HG03565 (cell line): ENCODE measurements at regions not wholly inside any gene's neighbourhood (a gene's known extent, or its start where the extent isn't known, plus 50 kb on each side); places are given as distances from the start of the nearest gene placed in this dataset.

Source experiments
- ATAC-seq: cut with Tn5 transposase; IDR thresholded peaks from one replicate; pipeline ENCODE4 v1.9.1; 2021; ENCODE audit warnings: mild to moderate bottlenecking, moderate library complexity; ENCODE audit not compliant: unreplicated experiment

DNA sequence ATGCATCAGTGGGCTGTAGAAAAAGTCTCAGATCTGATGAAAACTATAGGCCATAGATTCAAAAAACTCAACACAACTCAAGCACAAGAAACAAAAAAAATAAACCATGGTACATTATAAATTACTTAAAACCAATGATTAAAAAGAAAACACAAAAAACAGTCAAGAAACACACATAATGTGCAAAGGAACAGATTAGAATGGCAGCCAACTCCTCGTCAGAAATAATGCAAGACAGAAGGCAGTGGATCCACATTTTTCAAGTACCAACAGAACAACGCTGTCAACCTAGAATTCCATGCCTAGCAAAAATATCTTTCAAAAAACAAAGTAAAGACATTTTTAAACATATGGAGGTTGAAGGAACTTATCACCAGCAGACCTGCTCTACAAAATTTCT is 69.7 kb downstream of the PSMB1 start:
- no peak for ATAC-seq

DNA sequence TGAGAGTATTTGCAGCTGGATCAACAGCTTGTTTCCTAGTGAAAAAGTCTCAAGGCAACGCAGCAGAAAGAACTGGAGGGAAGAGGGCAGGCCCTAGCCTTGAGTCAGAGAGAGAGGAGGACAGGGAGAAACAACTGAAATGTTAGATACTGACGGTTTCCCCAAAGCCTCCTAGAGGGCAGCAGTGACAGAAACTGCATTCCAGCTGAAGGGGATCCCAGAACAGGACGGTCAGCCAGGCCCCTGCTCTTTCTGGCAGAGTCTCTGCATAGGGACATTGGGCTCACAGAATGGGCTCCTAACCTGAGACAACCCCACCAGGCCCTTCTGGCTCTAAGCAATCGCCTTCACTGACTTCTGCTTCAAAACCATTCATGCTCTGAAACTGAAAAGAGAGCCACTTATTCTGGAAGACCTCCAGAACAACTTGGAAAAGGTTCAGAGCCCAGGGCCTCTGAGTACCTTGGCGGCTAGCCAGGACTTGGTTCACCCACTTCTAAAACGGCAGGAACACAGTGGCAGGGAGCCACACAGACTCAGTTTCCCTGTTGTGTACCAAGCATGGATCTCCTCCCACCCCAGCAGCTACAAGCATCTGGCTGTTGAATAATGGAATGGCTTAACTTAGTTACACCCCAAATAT is 72.9 kb downstream of the PSMB1 start:
- ATAC-seq: no peak

DNA sequence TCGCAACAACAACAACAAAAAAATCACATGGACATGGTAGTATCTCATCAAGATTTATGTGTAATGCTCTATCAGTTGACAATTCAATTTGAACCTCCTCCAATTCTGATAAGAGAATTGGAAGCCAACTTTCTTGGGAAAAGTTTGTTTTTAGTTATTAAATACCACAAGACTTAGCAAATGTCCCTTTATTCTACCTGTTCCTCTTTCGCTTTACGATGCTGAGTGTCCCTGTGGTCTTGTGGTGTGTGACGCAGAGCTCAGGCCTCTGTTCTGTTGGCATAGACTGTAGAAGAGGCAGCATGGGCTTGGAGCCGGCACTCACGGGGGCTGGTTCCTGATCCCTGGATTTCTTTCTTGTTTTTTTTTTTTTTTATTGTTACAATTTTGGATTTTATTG is 76.7 kb downstream of the PSMB1 start:
- peak; percentile 87 for ATAC-seq

DNA sequence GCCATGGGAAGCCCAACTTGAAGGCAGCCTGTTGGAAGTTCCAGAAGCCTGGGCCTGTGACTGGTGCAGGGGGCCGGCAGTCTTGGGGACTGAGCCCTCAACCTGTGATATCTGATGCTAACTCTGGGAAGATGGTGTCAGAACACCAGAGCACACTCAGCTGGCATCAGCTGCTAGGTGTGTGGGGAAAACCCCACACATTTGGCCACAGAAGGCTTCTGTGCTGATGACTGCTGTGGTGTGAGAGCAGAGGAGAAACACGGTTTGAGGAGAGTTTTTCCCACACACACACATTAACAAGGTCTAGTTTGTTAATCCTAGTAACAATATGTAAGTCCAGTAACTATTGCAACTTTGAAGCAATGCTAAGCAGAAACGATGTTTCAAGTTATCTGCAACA is 78.0 kb downstream of the PSMB1 start:
- no peak for ATAC-seq

- ATAC-seq: no peak
These were observed 79.3 kb downstream of the PSMB1 start for GRCh38 chr6:170473801-170474200.

- ATAC-seq: no peak
These were observed 79.8 kb downstream of the PSMB1 start for GRCh38 chr6:170473301-170473717.

DNA sequence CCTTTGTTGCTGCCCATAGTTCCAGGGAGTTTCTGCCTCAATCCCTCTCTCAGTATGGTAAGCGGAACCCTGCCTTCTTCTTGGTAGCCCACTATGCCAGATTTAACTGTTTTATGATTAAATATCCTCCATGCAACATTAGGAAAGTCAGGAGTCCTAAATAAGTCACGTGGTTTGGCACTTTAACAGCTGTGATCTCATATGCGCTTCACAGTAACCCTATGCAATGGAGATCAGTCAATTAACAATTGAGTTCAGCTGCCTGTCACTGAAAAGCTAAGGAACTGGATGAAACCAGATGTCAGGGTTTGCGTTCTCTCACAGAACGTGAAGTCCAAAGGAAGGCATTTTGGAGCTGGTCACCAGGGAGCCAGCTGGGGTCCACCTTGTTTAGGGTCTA is 81.6 kb downstream of the PSMB1 start:
- no peak for ATAC-seq

DNA sequence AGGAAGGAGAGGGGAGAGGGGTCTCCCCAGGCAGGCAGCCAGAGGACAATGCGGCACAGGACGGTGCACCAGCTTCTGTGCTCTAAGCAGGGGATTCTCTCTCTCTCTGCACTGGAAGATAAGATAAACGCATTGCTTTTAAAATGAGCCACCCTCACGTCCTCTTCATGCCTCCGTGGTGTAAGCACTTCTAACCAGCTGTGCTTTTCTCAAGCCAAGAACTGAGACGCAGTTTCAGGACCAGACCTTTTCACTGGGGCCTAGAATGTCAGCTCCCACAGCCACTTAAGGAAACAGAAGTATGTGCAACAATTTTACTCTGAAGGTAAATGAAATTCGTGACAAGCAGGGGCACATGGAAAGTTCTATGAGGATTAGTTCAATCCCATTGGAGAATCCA is 82.4 kb downstream of the PSMB1 start:
- ATAC-seq: no peak

GRCh38 chr6:170464524-170464979 is 88.6 kb downstream of the PSMB1 start:
- no peak for ATAC-seq

DNA sequence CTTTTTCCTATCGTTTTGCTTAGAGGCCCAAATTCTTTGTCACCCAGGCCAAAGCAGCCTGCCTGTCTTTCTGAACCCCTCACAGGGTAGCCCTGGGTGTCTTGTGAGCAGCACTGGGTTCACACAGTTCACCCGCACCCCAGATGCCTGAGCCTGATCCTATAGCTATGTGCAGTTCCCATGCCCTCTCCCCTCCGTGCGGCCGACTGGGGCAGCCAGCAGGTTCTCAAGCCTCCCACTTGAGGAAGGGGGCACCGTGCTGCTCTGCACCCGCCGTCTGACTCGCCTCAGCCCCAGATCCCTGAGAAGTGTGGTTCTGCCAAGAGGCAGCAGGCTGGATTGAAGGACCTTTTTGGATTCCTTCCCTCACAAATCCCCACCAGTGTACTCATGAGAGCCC is 89.0 kb downstream of the PSMB1 start:
- ATAC-seq: no peak

DNA sequence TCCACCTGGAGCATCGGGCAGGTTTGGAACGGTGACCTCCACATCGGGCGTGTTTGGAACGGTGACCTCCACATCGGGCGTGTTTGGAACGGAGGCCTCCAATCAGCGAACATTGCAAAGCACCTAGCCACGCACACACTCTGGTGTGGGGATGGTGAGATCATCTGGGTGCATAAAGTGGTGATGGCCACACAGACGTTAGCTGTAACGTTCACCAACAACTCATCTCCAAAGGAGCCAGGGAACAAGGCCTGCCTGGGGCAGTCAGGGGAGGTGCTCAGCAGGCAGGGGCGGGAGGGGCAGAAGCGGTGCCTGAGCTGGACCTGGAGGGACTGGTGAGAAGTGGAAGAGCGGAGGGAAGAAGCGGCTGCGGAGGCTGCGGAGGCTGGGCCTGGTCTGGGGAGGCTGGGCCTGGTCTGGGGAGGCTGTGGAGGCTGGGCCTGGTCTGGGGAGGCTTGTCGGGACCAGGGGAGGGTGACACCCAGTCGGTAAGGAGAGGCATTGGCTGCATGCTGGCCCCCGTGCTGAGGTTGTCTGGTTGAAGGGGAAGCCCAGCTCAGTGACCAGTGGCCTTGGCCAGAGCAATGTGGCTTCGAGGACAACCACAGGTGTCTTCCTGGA is 89.9 kb downstream of the PSMB1 start:
- ATAC-seq: no peak

DNA sequence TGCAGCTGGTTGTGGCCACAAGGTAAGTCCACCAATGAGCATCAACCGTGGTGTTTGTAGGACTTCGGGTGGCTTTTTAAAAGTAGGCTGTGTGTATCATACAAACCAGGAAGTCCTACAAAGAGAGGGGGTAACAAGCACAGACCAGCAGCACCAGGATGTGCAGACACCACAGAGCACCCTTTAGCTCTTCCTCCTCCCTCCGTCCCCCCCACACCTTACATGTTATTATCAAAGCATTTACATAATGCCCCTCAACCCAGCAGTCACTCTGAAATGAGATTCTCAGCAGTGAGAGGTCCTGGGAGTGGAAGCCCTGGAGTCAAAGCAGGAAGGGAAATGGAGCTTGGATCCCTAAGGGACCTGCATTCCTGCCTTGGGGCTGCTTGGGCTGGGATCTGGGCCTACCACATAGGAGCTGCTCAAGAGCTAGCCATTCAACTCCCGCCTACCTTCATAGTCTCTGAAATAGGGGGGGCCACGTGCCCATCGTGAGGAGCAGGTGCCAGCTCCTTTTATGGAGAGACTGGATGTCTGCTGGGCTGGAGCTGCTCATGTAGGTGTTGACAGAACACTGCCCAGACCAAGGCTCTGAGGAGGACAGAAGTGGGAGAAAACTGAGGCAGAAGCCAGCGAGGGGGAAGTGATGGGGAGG is 90.6 kb downstream of the PSMB1 start:
- ATAC-seq: no peak

- ATAC-seq: no peak
These were observed 91.3 kb downstream of the PSMB1 start for GRCh38 chr6:170461556-170462365.

- no peak for ATAC-seq
These were observed 92.0 kb downstream of the PSMB1 start for GRCh38 chr6:170461111-170461510.

DNA sequence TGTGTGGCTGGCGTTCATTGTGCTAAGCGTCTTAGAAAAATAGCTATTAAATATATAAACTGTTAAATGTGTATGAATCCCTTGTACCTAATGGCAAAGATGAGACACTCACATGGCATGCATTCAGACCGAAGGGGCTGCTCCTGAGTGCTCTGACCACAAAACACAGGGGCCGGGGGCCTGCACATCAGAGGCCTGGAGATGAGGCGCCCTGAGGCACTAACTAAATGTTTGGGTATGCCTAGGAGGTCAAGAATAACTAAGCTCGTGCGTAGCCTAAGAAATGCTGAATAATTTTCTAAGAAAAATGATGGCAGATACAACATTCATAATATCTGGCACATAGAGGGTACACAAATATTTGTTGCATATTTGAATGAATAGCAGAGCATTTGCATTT is 92.5 kb downstream of the PSMB1 start:
- ATAC-seq: no peak

DNA sequence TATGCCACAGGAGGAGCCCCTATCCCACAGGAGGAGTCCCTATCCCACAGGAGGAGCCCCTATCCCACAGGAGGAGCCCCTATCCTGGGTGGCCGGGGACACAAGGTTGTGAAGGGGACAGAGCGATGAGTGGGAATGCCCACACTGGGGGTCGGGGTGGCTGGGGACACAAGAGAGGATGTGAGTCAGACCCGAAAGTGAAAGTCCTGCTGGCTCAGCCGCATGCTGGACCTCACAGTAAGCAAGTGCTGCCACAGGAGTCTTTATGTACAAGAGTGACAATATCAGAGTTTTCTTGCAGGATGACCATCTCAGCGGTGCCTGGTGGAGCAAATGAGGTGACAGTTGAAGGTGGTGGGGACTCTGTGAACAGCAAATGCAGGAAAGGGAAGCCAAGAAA is 93.7 kb downstream of the PSMB1 start:
- ATAC-seq: peak; percentile 85

DNA sequence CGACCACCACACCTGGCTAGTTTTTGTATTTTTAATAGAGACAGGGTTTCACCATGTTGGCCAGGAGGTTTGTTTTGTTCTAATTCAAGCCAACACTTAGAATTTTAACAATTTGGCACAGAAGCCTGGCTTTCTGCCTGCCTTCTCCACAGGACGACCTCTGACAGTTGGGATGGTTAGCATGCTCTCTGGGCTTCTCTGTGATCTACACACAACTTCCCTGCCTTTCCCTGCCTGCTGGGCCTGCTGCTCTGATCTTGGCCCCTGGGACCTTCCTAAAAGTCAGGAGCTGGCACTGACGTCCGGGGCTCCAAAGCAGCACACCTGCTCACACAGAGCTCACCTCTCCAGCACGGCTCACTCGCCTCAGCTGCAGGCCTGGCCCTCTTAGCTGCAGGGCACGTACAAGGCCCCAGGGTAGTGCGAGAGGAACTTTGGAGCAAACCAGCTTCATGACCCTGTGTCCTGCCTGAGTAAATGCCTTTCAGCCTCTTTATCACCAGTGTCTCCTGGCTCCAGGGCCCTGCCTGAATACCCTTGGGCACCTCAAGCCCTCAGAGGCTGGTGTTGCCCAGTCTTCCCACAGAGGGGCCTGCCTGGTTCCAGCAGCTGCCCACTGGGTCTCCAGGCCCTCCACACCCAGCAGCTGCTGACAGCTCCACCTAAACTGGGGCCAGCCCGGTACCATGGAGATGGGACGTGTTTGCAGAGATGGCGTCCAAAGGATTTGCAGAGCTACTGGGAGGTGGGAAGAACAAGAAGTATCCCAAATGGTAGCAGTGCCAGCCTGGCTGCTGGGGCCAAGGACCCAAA is 96.0 kb downstream of the PSMB1 start:
- ATAC-seq: no peak
